HepG2 (cell line): ENCODE measurements at regions not wholly inside any gene's neighbourhood (a gene's known extent, or its start where the extent isn't known, plus 50 kb on each side); places are given as distances from the start of the nearest gene placed in this dataset.

Experiments
- ATAC-seq: fragments of 200-7000 bp; cut with Tn5 transposase; 3 replicates; pipeline ENCODE4 v1.9.1; 2020; ENCODE audit warnings: mild to moderate bottlenecking, moderate library complexity
- BruUV-seq: library from RNA; stranded (reverse); fragments of 400-500 nt; replicated peaks from 2 replicates; lab custom pipeline; 2021; lab: Mats Ljungman, UMichigan
- CTCF ChIA-PET: fragments of 300-600 bp; formaldehyde crosslinking; extraction: SDS; loops from one replicate; lab custom pipeline; 2021; ENCODE audit warnings: low total read pairs, inconsistent platforms, low intra/inter-chr PET ratio; lab: Yijun Ruan, JAX
- POLR2A ChIA-PET: fragments of 350-600 bp; sonication (Branson Sonifier 250); formaldehyde crosslinking; loops from one replicate; lab custom pipeline; 2020; ENCODE audit warnings: antibody characterized with exemption, inconsistent platforms; lab: Yijun Ruan, JAX
- DNase-seq: peaks from one replicate; pipeline ENCODE4 v3.0.0-alpha.2; 2015; ENCODE audit warnings: low spot score
- FAIRE-seq: peaks from 3 replicates; lab custom pipeline; 2011; peaks lifted over from hg19 to GRCh38; lab: Jason Lieb, UNC
- H2AFZ ChIP-seq: one replicate; pipeline ENCODE4 v1.6.1; 2011; ENCODE audit warnings: low read length, inconsistent platforms
- H3K27ac ChIP-seq: fragments of 300-600 bp; 3 replicates; pipeline ENCODE4 v1.8.0; 2011; ENCODE audit warnings: mixed run types, mild to moderate bottlenecking, mixed read lengths, low read length, inconsistent platforms; ENCODE audit not compliant: insufficient read depth; ENCODE audit errors: extremely low read length
- H3K27me3 ChIP-seq, 2 experiments: fragments of 200-600 bp in 1 of 2; 2 replicates in 1 of 2; 3 replicates in 1 of 2; pipeline versions ENCODE4 v1.6.0 to v1.8.0; 2011; ENCODE audit warnings: low read length in 2 of 2, mild to moderate bottlenecking in 2 of 2, moderate library complexity in 2 of 2, inconsistent platforms in 1 of 2; ENCODE audit not compliant: insufficient read depth in 2 of 2, control insufficient read depth in 1 of 2
- H3K36me3 ChIP-seq, 2 experiments: fragments of 200-600 bp in 1 of 2; replicated peaks in 1 of 2; 2 replicates in 1 of 2; 3 replicates in 1 of 2; pipeline versions ENCODE4 v1.5.1 to v1.8.0; 2011; ENCODE audit warnings: low read length in 2 of 2, inconsistent platforms in 1 of 2; ENCODE audit not compliant: insufficient read depth in 2 of 2, control insufficient read depth in 1 of 2
- H3K4me1 ChIP-seq: 2 replicates; pipeline ENCODE4 v1.5.1; 2012; ENCODE audit warnings: low read length, inconsistent platforms; ENCODE audit not compliant: insufficient read depth
- H3K4me2 ChIP-seq: 2 replicates; pipeline ENCODE4 v1.6.0; 2011; ENCODE audit warnings: low read depth, low read length, inconsistent platforms
- H3K4me3 ChIP-seq, 3 experiments: fragments of 200-600 bp in 1 of 3; sonication (generic), shearing (Covaris generic) in 1 of 3; replicated peaks in 1 of 3; 2 replicates each; pipeline ENCODE4 v1.5.1; 2011 to 2016; ENCODE audit warnings: low read length in 3 of 3, inconsistent platforms in 2 of 3, low read depth in 2 of 3, mild to moderate bottlenecking in 2 of 3, control low read depth in 1 of 3, mixed read lengths in 1 of 3; ENCODE audit not compliant: insufficient read depth in 1 of 3
- H3K79me2 ChIP-seq: one replicate; pipeline ENCODE4 v1.6.1; 2011; ENCODE audit warnings: low read length, inconsistent platforms; ENCODE audit not compliant: insufficient read depth
- H3K9ac ChIP-seq: 2 replicates; pipeline ENCODE4 v1.6.0; 2011; ENCODE audit warnings: mild to moderate bottlenecking, low read depth, low read length, inconsistent platforms; ENCODE audit not compliant: insufficient read depth
- H3K9me3 ChIP-seq: 2 replicates; pipeline ENCODE4 v1.5.1; 2012; ENCODE audit warnings: mild to moderate bottlenecking, low read length
- H4K20me1 ChIP-seq: 2 replicates; pipeline ENCODE4 v1.6.0; 2011; ENCODE audit warnings: inconsistent platforms, mild to moderate bottlenecking, low read length, moderate library complexity; ENCODE audit not compliant: insufficient read depth
- FOXO1 ChIP-seq: sonication (generic); formaldehyde crosslinking; IDR thresholded peaks from 2 replicates; pipeline ENCODE4 v1.4.0; 2020; ENCODE audit warnings: missing genetic modification reagents
- JDP2 ChIP-seq: sonication (generic); formaldehyde crosslinking; IDR thresholded peaks from 2 replicates; pipeline ENCODE4 v1.8.1; 2022; ENCODE audit warnings: missing genetic modification reagents, borderline replicate concordance
- MYNN ChIP-seq: sonication (generic); formaldehyde crosslinking; IDR thresholded peaks from 2 replicates; pipeline ENCODE4 v1.4.0; 2020; ENCODE audit warnings: mild to moderate bottlenecking, low read depth, missing genetic modification reagents
- PAWR ChIP-seq: sonication (generic); formaldehyde crosslinking; IDR thresholded peaks from 2 replicates; pipeline ENCODE4 v1.4.0; 2020; ENCODE audit warnings: missing genetic modification reagents, mild to moderate bottlenecking, borderline replicate concordance
- SRY ChIP-seq: sonication (generic); formaldehyde crosslinking; IDR thresholded peaks from 2 replicates; pipeline ENCODE4 v1.8.0; 2022; ENCODE audit warnings: mild to moderate bottlenecking, missing genetic modification reagents
- TBL1XR1 ChIP-seq: fragments of 150-350 bp; IDR thresholded peaks from 2 replicates; pipeline ENCODE4 v1.6.1; 2014; ENCODE audit warnings: borderline replicate concordance, low read length; ENCODE audit not compliant: partially characterized antibody
- ZMYM4 ChIP-seq: sonication (generic); formaldehyde crosslinking; IDR thresholded peaks from 2 replicates; pipeline ENCODE4 v1.8.1; 2023; ENCODE audit warnings: mild to moderate bottlenecking, missing genetic modification reagents
- ZNF468 ChIP-seq: sonication (generic); formaldehyde crosslinking; IDR thresholded peaks from 2 replicates; pipeline ENCODE4 v1.8.0; 2022; ENCODE audit warnings: mild to moderate bottlenecking, moderate library complexity, missing genetic modification reagents
- whole genome bisulfite sequencing: methylation state at CpG from one replicate; pipeline ENCODE4 v1.1.6; 2017; ENCODE audit warnings: low lambda C conversion rate; 5-methylcytosine and 5-hydroxymethylcytosine counted together
- in situ Hi-C: cut with HindIII; loops from 2 replicates; pipeline ENCODE4 v1.10.0; 2017; ENCODE audit warnings: low pct_unique_long_range_greater_than_20kb; ENCODE audit not compliant: extremely low pct_ligation_motif_present
- intact Hi-C: fragments of 100-400 bp; cut with micrococcal nuclease; formaldehyde crosslinking; loops from one replicate; pipeline ENCODE4 v1.10.0; 2022; ENCODE audit not compliant: unreplicated experiment

- TF ChIP-seq ZNF468 (no peak), JDP2 (CRISPR knock-in tag) (no peak), TBL1XR1 (no peak)
- no TSS peak for BruUV-seq
- DNase-seq (no peak), ATAC-seq (no peak), FAIRE-seq (no peak)
- no peak overlapping the region for H3K27ac ChIP-seq
- H3K9ac ChIP-seq, result no peak overlapping the region
- H3K4me3 ChIP-seq, result no peak overlapping the region
- no peak overlapping the region for H2AFZ ChIP-seq
- in situ Hi-C loops, result no loop called here
- no peak overlapping the region for H3K4me2 ChIP-seq
- ChIA-PET POLR2A (no interaction called here), CTCF (no interaction called here)
- no peaks in the 10 kb centered on the region for H3K36me3 ChIP-seq
- no peaks in the 10 kb centered on the region for H4K20me1 ChIP-seq
- no peaks in the 10 kb centered on the region for H3K9me3 ChIP-seq
- intact Hi-C loops, result no loop called here
- WGBS, result 32% methylated on average over 5 of the region's 8 CpGs
- peaks cover 0 to 17% of the 10 kb centered on the region in 2 experiments; a peak in 2 of 5 replicates for H3K27me3 ChIP-seq
- H3K4me1 ChIP-seq, result peaks cover 20% of the 10 kb centered on the region
- no peaks in the 10 kb centered on the region for H3K79me2 ChIP-seq
Measured at GRCh38 chr1:94593611-94594010, 52.1 kb upstream of the F3 start.

GRCh38 chr1:94592571-94592920, 51.0 kb upstream of the F3 start:
- TF ChIP-seq SRY (CRISPR knock-in tag) (no peak), MYNN (CRISPR knock-in tag) (no peak), ZMYM4 (CRISPR knock-in tag) (no peak), FOXO1 (CRISPR knock-in tag) (no peak), PAWR (no peak)
- ChIA-PET CTCF (no interaction called here), POLR2A (no interaction called here)

More at GRCh38 chr1:94592571-94592920, 51.0 kb upstream of the F3 start:
- H3K4me1 ChIP-seq, result peaks cover 20% of the 10 kb centered on the region
- no peak overlapping the region for H2AFZ ChIP-seq
- ATAC-seq (no peak), DNase-seq (no peak), FAIRE-seq (no peak)
- H3K27me3 ChIP-seq, result peaks cover 0 to 17% of the 10 kb centered on the region in 2 experiments; a peak in 2 of 5 replicates
- no peak overlapping the region for H3K9ac ChIP-seq
- H3K9me3 ChIP-seq, result no peaks in the 10 kb centered on the region
- in situ Hi-C loops (no loop called here), intact Hi-C loops (no loop called here)
- no peak overlapping the region for H3K27ac ChIP-seq
- no peak overlapping the region for H3K4me3 ChIP-seq
- no peaks in the 10 kb centered on the region for H3K36me3 ChIP-seq
- no peaks in the 10 kb centered on the region for H4K20me1 ChIP-seq
- H3K79me2 ChIP-seq, result no peaks in the 10 kb centered on the region
- no TSS peak for BruUV-seq
- H3K4me2 ChIP-seq, result no peak overlapping the region
- 74% methylated on average over 2 of the region's 2 CpGs for WGBS
